ENCODE measurements at regions not wholly inside any gene's neighbourhood (a gene's known extent, or its start where the extent isn't known, plus 50 kb on each side); places are given as distances from the start of the nearest gene placed in this dataset.

DNA sequence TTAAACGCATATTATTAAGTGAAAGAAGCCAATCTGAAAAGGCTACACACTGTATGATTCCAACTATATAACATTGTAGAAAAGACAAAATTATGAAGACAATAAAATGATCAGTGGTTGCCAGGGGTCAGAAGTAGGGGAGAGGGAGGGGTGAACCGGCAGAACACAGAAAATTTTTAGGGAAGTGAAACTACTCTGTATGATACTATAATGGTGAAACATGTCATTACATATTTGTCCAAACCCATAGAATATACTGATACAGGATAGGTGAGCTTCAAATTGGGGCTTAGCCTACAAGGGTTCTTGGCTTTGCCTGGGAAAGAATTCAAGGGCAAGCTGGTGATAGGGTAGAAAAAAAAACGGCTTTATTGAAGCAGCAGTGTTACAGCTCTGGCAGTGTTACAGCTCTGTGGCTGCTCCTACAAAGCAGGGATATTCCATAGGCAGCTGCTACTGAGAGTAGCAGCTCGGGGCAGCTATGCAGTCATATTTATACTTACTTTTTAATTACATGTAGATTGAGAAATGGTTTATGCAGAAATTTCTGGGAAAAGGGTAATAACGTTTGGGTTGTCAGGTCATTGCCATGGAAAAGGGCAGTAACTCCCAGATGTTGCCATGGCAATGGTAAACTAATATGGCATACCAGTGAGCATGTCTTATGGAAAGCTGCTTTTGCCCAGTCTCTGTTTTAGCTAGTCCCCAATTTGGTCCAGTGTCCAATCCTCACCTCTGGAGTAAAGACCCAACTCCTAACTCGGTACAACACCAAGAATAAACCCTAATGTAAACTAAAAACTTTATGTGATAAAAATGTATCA lies 125.1 kb upstream of the SLC25A36 start:
- no peak for DNase-seq (ENCODE audit: low spot score)

DNA sequence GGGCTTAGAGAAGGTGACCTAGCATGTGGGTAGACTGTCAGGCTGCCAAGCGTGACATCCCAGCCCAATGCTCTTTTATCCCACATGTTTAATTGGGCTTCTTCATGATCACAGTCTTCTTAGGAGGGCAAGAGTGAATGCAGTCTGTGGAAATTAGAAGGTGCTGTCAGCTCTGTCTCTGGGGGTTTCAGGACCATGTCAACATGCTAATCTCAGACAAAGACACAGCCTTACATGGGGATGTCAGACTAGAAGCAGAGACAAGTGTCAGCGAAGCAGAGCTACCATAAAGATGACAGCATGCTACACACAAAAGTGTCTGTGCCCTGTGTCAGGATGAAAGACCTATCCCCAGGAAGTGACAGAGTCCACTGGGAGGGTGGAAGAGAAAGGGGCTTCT lies 120.1 kb upstream of the SLC25A36 start:
- DNase-seq (ENCODE audit: low spot score): no peak

DNA sequence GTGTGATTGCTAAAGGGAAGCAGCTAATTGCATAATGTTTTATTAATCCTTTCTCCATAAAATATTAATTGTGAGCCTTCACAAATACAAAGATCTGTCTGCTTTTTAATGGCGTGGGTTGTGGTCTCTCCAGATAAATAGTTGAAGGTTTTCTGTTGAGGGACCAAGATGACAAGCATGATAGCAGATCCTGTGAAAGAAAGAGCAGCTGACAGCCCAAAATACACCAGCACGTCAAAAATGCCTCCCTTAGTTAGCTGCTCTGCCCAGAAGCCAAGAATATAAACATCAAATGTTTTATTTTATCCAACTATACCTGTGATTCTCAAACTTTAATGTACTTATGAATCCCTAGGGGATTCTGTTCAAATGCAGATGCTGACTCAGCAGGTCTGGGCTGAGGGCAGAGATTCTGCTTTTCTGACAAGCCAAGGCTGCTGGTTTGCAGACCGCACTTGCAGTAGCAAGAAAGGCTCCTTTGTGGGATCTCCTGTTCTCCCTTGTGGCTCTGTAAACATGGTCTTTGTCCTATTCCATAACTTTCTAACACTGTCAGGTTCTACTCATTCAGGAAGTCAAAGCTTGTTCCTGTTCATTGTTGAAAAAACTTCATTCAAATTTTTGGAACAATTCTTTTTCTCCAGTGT lies 119.1 kb upstream of the SLC25A36 start:
- DNase-seq (ENCODE audit: low spot score): no peak

DNA sequence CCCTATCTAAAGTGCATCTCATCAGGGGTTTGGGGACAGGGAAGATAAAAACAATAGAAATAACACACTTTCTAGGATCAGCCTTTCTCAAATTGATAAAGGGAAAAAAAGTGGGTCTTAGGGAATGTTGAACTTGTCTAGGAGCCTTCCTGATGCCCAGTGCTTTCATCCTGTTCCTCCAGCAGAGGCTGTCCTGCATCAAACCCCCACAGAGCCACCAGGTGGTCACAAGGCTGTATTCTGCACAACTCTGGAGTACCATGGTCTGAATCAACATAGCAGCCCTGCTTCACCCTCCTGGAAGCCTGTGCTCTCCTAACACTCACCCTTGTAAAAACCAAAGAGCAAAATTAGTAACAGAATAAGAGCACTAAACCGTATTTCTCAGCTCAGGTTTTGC lies 118.5 kb upstream of the SLC25A36 start:
- no peak for DNase-seq (ENCODE audit: low spot score)

DNA sequence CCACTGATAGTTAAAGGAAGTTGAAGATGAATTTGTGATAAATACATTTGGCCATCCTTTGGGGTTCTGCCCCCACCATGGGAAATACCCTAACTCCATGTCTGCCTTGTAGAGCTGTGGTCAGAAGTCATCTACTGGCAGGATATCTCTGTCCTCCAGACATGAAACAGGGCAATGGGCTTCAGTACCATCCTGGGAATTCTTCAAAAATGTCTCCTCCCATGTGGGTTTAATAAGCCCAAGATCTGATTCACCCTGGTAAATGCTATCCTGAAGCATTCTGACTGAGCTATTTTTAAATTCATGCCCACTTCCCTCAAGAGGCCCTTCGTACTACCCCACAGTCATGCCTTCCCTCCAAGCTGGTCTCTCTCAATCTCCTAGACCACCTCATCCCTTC lies 113.7 kb upstream of the SLC25A36 start:
- no peak for DNase-seq (ENCODE audit: low spot score)

DNA sequence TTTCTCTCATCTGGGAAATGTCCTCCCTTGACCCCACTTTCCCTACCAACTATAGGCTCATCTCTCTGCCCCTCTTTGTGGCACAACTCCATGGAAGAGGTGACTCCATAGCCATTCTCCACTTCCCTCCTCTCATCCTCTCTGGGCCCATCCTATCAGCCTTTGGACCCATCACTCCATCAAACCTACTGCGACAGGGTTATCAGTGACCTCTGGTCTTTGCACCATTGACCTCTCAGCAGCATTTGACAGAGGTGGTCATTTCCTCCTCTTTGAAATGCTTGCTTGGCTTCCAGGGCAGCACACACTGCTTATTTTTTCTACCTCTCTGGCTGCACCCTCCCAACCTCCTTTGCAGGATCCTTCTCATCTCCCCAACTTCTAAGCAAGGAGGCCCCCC lies 113.1 kb upstream of the SLC25A36 start:
- DNase-seq (ENCODE audit: low spot score): no peak

DNA sequence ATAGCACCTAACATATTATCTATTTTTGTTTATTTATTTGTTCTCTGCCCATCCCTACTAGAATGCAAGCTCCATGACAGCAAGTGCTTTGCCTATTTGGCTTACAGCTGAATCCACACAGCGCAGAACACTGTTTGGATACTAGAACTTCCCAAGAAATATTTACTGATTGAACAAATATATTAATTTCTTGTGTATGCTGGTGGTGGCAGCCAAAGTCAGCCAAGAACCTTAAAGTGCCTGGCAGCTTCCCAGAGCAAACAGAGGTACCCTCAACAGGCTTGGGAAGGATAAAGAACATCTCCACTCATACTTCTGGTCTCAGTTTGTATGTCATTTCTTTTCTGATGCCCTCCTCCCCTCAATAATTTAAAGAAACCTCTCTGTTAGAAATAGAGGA lies 111.8 kb upstream of the SLC25A36 start:
- no peak for DNase-seq (ENCODE audit: low spot score)

DNA sequence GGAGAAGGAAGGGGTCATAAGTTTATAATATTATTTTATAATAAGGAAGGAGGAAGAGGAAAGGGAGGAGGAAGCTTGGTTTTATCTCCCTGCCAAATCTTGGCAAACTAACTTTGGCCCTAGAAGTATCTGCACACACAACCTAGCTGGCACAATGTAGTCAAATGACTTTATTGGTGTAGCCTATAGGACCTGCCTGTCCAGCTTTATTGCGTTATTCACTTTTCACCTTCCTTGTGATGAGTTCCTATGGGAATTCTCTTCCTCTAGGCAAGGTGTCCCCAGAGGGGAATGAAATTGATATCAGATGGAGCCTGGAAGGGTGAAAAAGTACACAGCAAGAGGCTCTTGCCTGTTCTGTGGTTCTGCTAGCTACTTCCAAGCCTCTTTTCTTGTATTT lies 111.2 kb upstream of the SLC25A36 start:
- no peak for DNase-seq (ENCODE audit: low spot score)

DNA sequence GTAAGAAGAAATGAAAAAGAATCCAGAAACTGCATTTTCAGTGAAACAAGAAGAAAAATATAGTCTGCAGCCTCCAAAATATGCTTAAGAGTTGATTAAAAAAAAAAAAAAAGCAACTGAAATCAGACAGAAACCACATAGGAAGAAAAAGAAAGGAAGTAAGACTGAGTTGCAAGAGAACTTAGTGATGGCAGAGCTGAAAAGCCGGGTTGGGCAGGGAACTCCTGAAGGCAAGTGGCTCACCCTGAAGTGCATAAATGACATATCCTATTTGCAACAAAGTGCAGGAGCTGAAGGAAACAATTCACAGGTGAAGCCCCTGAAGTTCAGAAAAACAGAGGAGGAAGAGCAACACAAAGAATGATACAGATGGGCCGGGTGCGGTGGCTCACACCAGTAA lies 108.8 kb upstream of the SLC25A36 start:
- DNase-seq (ENCODE audit: low spot score): no peak

DNA sequence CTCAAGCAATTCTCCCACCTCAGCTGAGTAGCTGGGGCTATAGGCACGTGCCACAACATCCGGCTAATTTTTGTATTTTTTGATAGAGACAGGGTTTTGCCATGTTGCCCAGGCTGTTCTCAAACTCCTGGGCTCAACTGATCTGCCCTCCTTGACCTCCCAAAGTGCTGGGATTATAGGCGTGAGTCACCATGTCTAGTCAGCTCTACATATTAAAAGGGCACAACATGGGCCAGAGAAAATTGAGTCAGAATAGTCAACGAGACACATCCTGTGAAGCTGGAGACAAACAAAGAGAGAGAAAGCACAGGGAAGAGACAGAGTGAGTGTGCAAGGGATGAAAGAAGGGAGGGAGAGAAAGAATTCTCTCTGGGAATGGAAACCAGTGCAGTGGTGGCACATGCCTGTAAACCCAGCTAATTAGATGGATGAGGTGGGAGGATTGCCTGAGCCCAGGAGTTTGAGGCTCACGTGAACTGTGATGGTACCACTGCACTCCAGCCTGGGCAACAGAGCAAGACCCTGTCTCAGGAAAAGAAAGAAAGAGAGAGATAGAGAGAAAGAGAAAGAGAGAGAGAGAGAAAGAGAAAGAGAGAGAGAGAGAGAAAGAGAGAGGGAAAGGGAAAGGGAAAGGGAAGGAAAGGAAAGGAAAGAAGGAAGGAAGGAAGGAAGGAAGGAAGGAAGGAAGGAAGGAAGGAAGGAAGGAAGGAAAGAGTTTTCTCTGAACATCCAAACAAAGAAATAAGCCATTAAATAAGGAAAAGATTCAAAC lies 107.2 kb upstream of the SLC25A36 start:
- DNase-seq (ENCODE audit: low spot score): no peak

DNA sequence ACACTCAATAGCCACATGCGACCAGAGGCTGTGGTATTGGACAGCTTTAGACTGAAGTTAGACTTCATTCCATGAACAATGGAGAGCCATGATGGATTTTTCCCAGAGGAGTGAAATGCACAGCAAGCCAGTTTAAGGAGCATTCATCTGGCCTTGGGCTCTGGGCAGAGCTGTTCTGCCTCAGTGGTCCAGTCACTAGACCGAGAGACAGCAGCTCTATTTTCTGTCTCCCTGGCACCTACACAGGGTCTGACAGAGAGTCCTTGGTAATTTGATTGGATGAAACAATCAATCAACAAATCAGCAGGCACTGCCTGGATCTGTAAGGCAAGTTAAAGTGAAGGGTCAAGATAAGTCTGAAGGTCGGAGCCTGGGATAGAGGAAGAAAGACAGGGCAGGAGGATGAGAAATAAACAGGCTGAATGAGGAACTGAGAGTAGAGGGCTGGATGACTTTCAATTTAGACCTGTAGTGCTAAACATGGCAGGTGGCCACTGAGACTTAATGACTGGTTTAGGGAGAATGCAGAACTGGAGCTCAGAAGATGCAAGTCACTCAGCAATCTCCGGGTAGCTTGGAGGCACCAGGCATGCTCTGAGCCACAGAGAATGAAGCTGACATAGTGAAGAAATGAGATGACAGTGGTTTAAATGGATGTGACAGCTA lies 98.5 kb upstream of the SLC25A36 start:
- DNase-seq (ENCODE audit: low spot score): no peak

DNA sequence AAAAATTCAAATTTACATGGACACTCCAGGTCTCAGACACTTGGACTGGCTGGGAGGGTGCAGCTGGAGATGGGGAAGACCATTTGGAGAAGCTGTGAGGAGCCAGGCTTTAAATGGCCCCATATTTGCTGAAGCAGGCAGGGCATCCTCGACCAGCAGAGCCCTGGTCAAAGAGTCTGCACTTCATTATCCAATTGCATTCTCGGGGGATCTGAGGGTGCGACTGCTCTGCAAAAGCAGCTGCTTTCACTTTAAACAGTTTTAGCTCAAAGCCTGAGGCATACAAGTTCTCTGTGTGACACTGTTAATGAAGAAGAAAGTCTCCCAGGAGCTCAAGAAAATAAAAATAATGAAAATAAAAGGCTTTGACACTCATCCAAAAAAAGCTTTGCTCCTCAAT lies 98.0 kb upstream of the SLC25A36 start:
- no peak for DNase-seq (ENCODE audit: low spot score)

DNA sequence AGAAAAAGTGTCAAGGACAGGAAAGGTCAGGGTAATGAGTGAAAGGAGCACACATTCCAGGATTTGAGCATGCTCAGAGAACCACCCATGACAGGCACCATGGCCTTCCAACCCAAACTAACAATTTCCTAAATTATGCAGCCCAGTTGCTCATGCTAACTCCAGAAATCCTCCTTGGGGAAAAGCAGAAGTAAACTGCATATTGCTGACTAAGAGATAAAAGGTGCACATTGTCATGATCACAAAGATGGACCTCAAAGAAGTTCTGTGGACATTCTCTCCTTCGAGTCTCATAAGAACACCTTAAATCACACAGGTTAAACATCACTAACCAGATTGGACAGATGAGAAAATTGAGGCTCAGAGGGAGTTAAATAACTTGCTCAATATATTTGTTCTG lies 97.6 kb upstream of the SLC25A36 start:
- no peak for DNase-seq (ENCODE audit: low spot score)

DNA sequence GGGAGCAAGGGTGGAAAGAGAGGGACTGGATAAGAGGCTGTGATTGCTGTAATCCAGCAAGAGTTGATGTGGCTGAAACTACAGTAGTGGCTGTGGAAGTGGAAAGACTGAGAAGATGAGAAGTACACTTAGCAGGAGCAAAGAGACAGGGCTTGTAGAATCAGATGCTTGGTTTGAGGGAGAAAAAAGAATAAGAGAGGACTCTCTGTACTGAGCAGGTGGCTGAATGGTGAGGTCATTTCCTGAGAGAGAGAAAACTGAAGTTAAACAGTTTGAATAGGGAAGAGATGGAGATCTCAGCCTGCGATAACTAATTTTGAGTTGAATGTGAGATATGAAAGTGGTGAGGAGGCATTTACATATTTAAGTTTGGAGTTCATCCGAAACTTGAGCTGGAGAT lies 95.8 kb upstream of the SLC25A36 start:
- DNase-seq (ENCODE audit: low spot score): no peak

DNA sequence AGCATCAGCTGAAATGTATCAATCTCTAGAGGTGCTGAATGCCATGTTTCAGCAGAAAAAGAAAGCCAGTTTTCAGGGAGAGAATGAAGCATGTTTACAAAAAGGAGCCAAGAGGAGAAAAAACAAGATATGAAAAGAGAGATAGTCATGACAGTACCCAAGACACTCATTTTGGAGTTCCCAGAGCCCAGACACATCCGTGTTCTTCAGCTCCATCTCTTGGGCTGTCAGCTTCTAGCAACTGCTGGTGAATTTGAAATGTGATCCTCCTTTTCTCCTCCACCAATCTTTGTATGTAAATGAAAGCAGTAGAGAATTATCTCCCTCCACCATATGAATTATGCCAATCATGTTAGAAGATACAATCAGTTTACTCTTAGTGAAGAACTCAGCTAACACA lies 93.0 kb upstream of the SLC25A36 start:
- no peak for DNase-seq (ENCODE audit: low spot score)

DNA sequence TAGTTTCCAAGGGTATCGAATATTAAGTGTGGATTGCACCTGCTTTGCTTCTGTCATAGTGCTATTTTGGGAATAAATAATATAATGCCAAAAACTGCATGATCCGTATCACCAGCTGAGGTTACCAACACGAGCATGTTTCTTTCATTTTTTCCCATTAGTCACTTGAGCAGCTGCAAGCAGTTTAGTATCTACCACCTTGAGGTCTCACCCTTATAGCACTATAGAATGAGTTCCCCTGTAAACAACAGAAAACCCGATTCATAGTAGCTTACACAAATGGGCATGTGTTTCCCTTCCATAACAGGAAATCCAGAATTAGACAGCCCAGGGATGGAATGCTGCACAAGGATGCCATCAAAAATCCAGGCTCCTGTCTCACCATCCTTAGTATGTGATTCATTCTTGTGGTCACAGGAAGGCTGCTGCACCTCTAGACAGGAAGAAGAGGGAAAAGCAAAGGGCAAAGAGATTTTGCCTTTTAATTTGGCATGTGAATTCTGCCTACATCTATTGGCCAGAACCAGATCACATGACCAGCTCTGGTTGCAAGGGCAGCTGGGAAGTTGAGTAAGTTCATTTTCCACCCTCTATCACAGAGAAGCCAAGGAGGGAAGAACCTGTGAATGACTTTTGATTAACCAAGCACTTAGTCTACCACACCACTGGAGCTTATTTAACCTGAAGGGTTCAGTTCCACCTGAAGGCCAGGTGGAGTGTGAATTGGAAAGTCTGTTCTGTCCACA lies 91.3 kb upstream of the SLC25A36 start:
- no peak for DNase-seq (ENCODE audit: low spot score)

DNA sequence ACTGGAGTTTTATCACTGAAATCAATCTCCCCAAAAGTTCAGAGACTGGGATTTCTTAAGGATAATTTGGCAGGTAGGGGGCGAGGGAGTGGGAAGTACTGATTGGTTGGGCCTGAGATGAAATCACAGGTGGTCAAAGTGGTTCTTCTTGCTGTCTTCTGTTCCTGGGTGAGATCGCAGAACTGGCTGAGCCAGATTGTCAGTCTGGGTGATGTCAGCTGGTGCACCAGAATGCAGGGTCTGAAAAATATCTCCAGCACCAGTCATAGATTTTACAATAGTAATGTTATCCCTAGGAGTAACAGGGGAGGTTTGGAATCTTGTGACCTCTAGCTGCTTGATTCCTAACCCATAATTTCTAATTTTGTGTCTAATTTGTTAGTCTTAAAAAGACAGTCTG lies 86.7 kb upstream of the SLC25A36 start:
- no peak for DNase-seq (ENCODE audit: low spot score)

DNA sequence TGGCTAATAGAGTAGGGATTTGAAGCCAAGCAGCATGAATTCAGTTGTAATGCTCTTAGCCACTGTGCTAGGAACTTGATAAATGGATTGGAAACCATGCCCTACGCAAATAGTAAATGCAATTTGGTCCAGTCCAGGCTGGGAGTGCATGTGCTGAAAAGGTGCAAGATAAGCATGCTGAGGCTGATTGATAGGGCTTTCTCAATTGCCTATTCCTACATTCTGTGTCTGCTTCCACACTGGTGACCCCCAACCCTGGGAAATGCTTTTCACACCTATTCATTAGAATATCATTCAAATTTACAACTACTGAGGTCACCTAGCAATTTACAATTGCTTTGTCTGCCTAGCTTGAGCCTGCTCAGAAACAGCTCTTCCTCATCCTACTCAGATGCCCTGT lies 84.7 kb upstream of the SLC25A36 start:
- DNase-seq (ENCODE audit: low spot score): no peak

DNA sequence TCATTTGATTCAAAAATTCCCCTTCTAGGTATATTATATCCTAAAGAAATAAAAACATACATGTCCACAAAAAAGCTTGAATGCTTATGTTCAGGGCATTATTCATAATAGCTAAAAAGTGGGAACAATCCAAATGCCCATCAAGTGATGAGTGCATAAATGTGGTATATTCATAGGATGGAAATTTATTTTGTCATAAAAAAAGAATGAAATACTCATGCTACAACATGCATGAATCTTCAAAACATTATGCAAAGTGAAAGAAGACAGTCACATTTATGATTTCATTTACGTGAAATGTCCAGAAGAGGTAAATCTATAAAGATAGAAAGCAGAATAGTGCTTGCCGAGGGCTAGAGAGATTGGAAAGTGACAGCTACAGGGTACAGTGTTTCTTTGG lies 83.6 kb upstream of the SLC25A36 start:
- no peak for DNase-seq (ENCODE audit: low spot score)

DNA sequence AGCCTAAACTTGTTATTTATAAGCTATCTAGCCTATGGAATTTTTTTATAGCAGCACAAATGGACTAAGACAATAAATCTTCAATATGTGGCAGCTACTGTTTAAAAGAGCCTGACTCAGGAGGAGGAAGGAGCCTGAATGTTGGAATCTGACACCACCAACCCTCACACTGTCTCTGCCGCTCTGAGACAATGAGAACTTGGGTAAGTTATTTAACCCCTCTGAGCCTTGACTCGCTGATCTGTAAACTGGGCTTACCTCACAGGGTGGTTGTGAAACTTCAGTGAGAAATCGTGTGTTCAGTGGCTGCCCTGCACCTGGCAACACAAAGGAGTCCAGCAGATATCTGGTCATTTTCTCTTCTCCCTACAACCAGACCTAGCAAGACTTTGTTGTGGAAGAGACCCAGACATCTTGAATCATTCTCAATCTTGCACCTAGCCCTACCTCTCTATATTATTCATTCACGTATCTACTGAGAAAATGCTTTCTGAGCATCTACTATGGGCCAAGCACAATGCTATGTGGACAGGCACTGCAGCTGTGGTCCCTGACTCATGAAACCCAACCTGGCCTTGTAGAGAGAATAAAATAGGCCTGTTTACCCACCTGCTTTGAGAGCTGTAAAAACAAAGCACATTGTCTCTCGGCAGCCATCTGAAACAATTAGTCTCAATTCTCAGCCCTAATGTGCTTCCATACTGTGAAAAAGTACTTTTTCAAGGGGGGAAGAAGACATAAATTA lies 81.9 kb upstream of the SLC25A36 start:
- DNase-seq (ENCODE audit: low spot score): no peak

DNA sequence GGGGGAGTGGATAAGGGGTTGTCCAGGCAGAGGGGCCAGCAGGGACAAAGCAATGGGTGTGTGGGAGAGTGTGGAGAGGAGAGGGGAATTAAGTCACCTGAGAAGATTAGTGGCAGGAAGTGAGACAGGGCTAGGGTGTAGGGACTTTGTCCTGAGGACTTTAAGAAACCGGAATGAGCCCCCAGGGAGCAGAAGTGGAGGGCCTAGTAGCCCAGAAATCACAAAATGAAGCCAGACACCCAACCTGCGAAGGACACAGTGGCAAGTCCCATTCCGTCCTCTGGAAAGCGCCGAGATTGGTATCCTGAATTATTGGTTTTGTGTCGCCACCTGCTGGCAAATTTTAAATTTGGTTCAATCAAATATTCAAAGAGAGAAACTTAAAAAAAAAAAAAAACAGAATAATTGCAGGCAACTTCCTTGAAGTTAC lies 78.0 kb upstream of the SLC25A36 start:
- DNase-seq (ENCODE audit: low spot score): peak; percentile 26

Measured in HuH-7 (cell line).